BE2C (cell line): ENCODE measurements at regions not wholly inside any gene's neighbourhood (a gene's known extent, or its start where the extent isn't known, plus 50 kb on each side); places are given as distances from the start of the nearest gene placed in this dataset.

Experiments
- DNase-seq: peaks from one replicate; pipeline ENCODE4 v3.0.0-alpha.2; 2020
- H3K27me3 ChIP-seq: fragments of 250-450 bp; sonication (Bioruptor Pico); 2 replicates; pipeline ENCODE4 v1.5.1; 2020; ENCODE audit warnings: mild to moderate bottlenecking
- H3K36me3 ChIP-seq: fragments of 250-450 bp; sonication (Bioruptor Pico); 2 replicates; pipeline ENCODE4 v1.5.1; 2020; ENCODE audit warnings: mild to moderate bottlenecking
- H3K4me1 ChIP-seq: fragments of 250-450 bp; sonication (Bioruptor Pico); 2 replicates; pipeline ENCODE4 v1.5.1; 2020
- H3K4me3 ChIP-seq: 2 replicates; pipeline ENCODE4 v1.5.1; 2011; ENCODE audit warnings: low read depth, low read length
- H3K9me3 ChIP-seq: fragments of 250-450 bp; sonication (Bioruptor Pico); 2 replicates; pipeline ENCODE4 v1.5.1; 2020
- CTCF ChIP-seq: IDR thresholded peaks from 2 replicates; pipeline ENCODE4 v1.5.1; 2012; ENCODE audit warnings: mild to moderate bottlenecking, low read depth, low read length

- TF ChIP-seq CTCF = no peak
- no peak overlapping the region for H3K4me3 ChIP-seq
- no peaks in the 10 kb centered on the region for H3K27me3 ChIP-seq
- H3K36me3 ChIP-seq = no peaks in the 10 kb centered on the region
- H3K4me1 ChIP-seq = no peaks in the 10 kb centered on the region
- no peaks in the 10 kb centered on the region for H3K9me3 ChIP-seq
- DNase-seq = no peak
Observed at GRCh38 chr11:41784513-41785335, 325.3 kb upstream of the LRRC4C start.

- H3K36me3 ChIP-seq = no peaks in the 10 kb centered on the region
- no peak overlapping the region for H3K4me3 ChIP-seq
- DNase-seq = no peak
- TF ChIP-seq CTCF = no peak
- H3K4me1 ChIP-seq = no peaks in the 10 kb centered on the region
- H3K27me3 ChIP-seq = no peaks in the 10 kb centered on the region
- no peaks in the 10 kb centered on the region for H3K9me3 ChIP-seq
Observed at GRCh38 chr11:41786087-41786486, 326.6 kb upstream of the LRRC4C start.

DNA sequence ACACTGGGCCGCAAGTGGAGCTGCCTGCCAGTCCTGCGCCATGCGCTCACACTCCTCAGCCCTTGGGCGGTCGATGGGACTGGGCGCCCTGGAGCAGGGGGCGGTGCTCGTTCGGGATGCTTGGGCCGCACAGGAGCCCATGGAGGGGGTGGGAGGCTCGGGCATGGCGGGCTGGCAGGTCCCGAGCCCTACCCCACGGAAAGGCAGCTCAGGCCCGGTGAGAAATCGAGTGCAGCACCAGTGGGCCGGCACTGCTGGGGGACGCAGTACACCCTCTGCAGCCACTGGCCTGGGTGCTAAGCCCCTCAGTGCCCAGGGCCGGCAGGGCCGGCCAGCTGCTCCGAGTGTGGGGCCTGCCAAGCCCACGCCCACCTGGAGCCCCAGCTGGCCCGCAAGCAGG lies 328.7 kb upstream of the LRRC4C start:
- no peak overlapping the region for H3K4me3 ChIP-seq

DNA sequence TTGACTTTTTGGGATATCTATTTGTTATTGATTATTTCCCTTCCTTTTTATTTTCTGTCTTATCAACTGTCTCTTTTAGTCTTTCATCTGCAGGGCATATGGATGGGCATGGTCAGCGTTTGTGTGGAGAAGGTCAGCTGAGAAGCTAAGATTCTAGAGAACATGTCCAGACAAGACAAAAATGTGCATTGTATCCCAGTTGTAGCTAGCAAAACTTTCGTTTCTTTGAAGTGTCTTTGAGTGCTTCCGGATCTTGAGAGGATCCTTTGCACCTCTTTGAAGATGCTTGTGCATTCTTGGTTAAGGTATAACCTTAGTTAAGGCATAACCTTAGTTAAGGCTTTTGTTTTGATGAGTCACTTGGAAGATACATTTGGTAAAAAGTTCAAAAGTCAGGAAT lies 329.9 kb upstream of the LRRC4C start:
- Histone ChIP-seq H3K4me3 (no peak overlapping the region), H3K36me3 (no peaks in the 10 kb centered on the region), H3K9me3 (no peaks in the 10 kb centered on the region), H3K4me1 (no peaks in the 10 kb centered on the region), H3K27me3 (no peaks in the 10 kb centered on the region)
- DNase-seq = no peak
- no peak for TF ChIP-seq CTCF

More for the DNA sequence above, 328.7 kb upstream of the LRRC4C start:
- no peak for DNase-seq
- H3K4me1 ChIP-seq = no peaks in the 10 kb centered on the region
- H3K27me3 ChIP-seq = no peaks in the 10 kb centered on the region
- no peaks in the 10 kb centered on the region for H3K36me3 ChIP-seq
- TF ChIP-seq CTCF = no peak
- no peaks in the 10 kb centered on the region for H3K9me3 ChIP-seq

- no peak for TF ChIP-seq CTCF
- Histone ChIP-seq H3K4me1 (no peaks in the 10 kb centered on the region), H3K9me3 (no peaks in the 10 kb centered on the region), H3K4me3 (no peak overlapping the region), H3K27me3 (no peaks in the 10 kb centered on the region), H3K36me3 (no peaks in the 10 kb centered on the region)
- no peak for DNase-seq
Observed at GRCh38 chr11:41795004-41795403, 335.6 kb upstream of the LRRC4C start.

DNA sequence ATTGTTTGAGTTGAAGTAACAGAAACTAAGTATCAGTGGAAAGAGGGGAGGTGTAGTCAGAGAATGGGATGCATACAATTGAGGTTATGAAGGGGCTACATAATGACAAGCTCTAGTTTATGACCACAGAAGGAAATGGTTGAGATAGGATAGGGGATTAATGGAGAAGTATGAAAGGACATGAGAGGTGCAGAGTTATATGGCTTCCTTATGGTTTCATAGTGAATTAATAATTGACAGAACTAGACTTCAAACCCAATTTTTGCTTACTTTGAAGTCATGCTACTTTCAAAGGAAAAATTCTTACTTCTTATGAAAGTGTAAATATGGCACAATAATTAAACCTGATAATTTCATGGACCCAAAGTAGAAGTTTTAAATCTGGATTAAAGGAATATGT lies 340.3 kb upstream of the LRRC4C start:
- H3K9me3 ChIP-seq = no peaks in the 10 kb centered on the region
- H3K27me3 ChIP-seq = no peaks in the 10 kb centered on the region
- TF ChIP-seq CTCF = no peak
- DNase-seq = no peak
- H3K4me1 ChIP-seq = no peaks in the 10 kb centered on the region
- no peaks in the 10 kb centered on the region for H3K36me3 ChIP-seq
- H3K4me3 ChIP-seq = no peak overlapping the region
